ENCODE measurements at regions not wholly inside any gene's neighbourhood (a gene's known extent, or its start where the extent isn't known, plus 50 kb on each side); places are given as distances from the start of the nearest gene placed in this dataset.

DNA sequence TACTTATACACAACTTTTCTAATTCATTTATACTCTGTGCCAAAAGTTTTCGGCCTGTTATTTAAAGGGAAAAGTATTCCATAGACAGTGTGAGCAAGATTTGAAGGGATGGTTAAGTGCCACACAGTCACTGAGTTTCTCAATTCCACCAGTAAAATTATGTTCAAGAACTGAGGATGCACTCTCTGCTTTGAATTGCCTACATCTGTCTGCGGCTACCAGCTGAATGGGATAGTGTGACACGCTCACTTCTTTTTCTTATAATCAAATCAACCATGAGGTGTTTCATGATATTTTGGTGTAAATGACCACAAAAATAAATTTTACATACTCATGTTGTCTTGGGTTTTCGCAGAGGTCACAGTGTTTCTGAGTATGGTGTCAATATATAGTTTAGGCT is 218.4 kb upstream of the TMEM161B start:
- TF ChIP-seq, protein P1, sequence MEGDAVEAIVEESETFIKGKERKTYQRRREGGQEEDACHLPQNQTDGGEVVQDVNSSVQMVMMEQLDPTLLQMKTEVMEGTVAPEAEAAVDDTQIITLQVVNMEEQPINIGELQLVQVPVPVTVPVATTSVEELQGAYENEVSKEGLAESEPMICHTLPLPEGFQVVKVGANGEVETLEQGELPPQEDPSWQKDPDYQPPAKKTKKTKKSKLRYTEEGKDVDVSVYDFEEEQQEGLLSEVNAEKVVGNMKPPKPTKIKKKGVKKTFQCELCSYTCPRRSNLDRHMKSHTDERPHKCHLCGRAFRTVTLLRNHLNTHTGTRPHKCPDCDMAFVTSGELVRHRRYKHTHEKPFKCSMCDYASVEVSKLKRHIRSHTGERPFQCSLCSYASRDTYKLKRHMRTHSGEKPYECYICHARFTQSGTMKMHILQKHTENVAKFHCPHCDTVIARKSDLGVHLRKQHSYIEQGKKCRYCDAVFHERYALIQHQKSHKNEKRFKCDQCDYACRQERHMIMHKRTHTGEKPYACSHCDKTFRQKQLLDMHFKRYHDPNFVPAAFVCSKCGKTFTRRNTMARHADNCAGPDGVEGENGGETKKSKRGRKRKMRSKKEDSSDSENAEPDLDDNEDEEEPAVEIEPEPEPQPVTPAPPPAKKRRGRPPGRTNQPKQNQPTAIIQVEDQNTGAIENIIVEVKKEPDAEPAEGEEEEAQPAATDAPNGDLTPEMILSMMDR (conservative IDR thresholded peaks at IDR 0.05): no peak
- TF ChIP-seq ZFX (IDR thresholded peaks at IDR 0.05): no peak
